HCT116 (cell line): ENCODE measurements at regions not wholly inside any gene's neighbourhood (a gene's known extent, or its start where the extent isn't known, plus 50 kb on each side); places are given as distances from the start of the nearest gene placed in this dataset.

Experiments used
- ATAC-seq: fragments of 200-7000 bp; cut with Tn5 transposase; 2 replicates; pipeline ENCODE4 v1.9.1; 2020; ENCODE audit warnings: mild to moderate bottlenecking, moderate library complexity
- BruUV-seq: library from RNA; stranded (reverse); fragments of 400-500 nt; replicated peaks from 2 replicates; lab custom pipeline; 2021; lab: Mats Ljungman, UMichigan
- CTCF ChIA-PET: fragments of 300-600 bp; sonication (Branson Sonifier 250); formaldehyde crosslinking; loops from one replicate; lab custom pipeline; 2021; ENCODE audit warnings: antibody characterized with exemption; lab: Charles Lee
- POLR2A ChIA-PET: fragments of 300-600, 350-600 bp; sonication (Branson Sonifier 250); formaldehyde crosslinking; loops from one replicate; lab custom pipeline; 2021; ENCODE audit warnings: antibody characterized with exemption; lab: Charles Lee
- RAD21 ChIA-PET, 2 experiments: fragments of 300-600 bp; sonication (Branson Sonifier 250); formaldehyde crosslinking; loops; one replicate each; lab custom pipeline; 2023; ENCODE audit warnings: low total read pairs in 2 of 2; ENCODE audit not compliant: uncharacterized antibody in 2 of 2, unreplicated experiment in 2 of 2, low non-redundant PET in 1 of 2; lab: Charles Lee
- DNase-seq: peaks from one replicate; pipeline ENCODE4 v3.0.0-alpha.2; 2010; ENCODE audit warnings: low read depth, low spot score
- H2AFZ ChIP-seq: fragments of 200-600 bp; shearing (Covaris generic), sonication (generic); 2 replicates; pipeline ENCODE4 v1.6.1; 2017; ENCODE audit warnings: low read depth, mixed run types, mixed read lengths, antibody characterized with exemption, low read length; ENCODE audit not compliant: poor library complexity, severe bottlenecking
- H3K27ac ChIP-seq: 2 replicates; pipeline ENCODE4 v1.5.1; 2012; ENCODE audit warnings: low read depth, low read length
- H3K27me3 ChIP-seq: fragments of 200-600 bp; sonication (generic); 2 replicates; pipeline ENCODE4 v1.6.1; 2016; ENCODE audit warnings: mixed run types, low read length, mixed read lengths; ENCODE audit not compliant: insufficient read depth
- H3K36me3 ChIP-seq, 2 experiments: fragments of 200-500 bp in 1 of 2; fragments of 200-600 bp in 1 of 2; sonication (Bioruptor generic) in 1 of 2; sonication (generic) in 1 of 2; 2 replicates each; pipeline versions ENCODE4 v1.5.1 to v1.6.1; 2014 to 2016; ENCODE audit warnings: low read length in 2 of 2, inconsistent platforms in 1 of 2, mixed read lengths in 1 of 2, mixed run types in 1 of 2; ENCODE audit not compliant: insufficient read depth in 2 of 2, control insufficient read depth in 1 of 2
- H3K4me1 ChIP-seq, 2 experiments: fragments of 200-600 bp in 1 of 2; sonication (generic) in 1 of 2; 2 replicates each; pipeline versions ENCODE4 v1.5.1 to v1.6.1; 2012 to 2017; ENCODE audit warnings: low read length in 2 of 2, inconsistent platforms in 1 of 2, mild to moderate bottlenecking in 1 of 2, mixed read lengths in 1 of 2, mixed run types in 1 of 2, moderate library complexity in 1 of 2; ENCODE audit not compliant: insufficient read depth in 2 of 2, control insufficient read depth in 1 of 2
- H3K4me2 ChIP-seq: fragments of 200-600 bp; sonication (generic); 2 replicates; pipeline ENCODE4 v1.6.1; 2017; ENCODE audit warnings: mixed run types, low read length, mixed read lengths
- H3K4me3 ChIP-seq, 2 experiments: fragments of 200-600 bp in 1 of 2; sonication (generic) in 1 of 2; replicated peaks in 1 of 2; 2 replicates each; pipeline ENCODE4 v1.5.1; 2011 to 2016; ENCODE audit warnings: low read length in 2 of 2, control low read depth in 1 of 2, low read depth in 1 of 2, mild to moderate bottlenecking in 1 of 2, mixed read lengths in 1 of 2, mixed run types in 1 of 2
- H3K79me2 ChIP-seq: fragments of 200-600 bp; sonication (generic); 2 replicates; pipeline ENCODE4 v1.6.1; 2017; ENCODE audit warnings: mild to moderate bottlenecking, mixed run types, low read length, moderate library complexity, mixed read lengths; ENCODE audit not compliant: insufficient read depth
- H3K9ac ChIP-seq: fragments of 200-600 bp; sonication (generic); 2 replicates; pipeline ENCODE4 v1.6.1; 2016; ENCODE audit warnings: low read length, mixed read lengths
- H3K9me2 ChIP-seq: fragments of 200-600 bp; sonication (generic), shearing (Covaris generic); 2 replicates; pipeline ENCODE4 v1.6.1; 2017; ENCODE audit warnings: mixed run types, mild to moderate bottlenecking, moderate library complexity; ENCODE audit not compliant: insufficient read depth
- H3K9me3 ChIP-seq, 2 experiments: fragments of 200-500 bp in 1 of 2; fragments of 200-600 bp in 1 of 2; sonication (Bioruptor generic) in 1 of 2; sonication (generic) in 1 of 2; 2 replicates each; pipeline ENCODE4 v1.6.1; 2014 to 2017; ENCODE audit warnings: low read length in 2 of 2, mixed read lengths in 2 of 2, inconsistent platforms in 1 of 2, low read depth in 1 of 2, mild to moderate bottlenecking in 1 of 2, mixed run types in 1 of 2, moderate library complexity in 1 of 2; ENCODE audit not compliant: control insufficient read depth in 1 of 2, insufficient read depth in 1 of 2
- H4K20me1 ChIP-seq: fragments of 200-600 bp; sonication (generic), shearing (Covaris generic); 2 replicates; pipeline ENCODE4 v1.6.1; 2017; ENCODE audit warnings: mixed run types, mild to moderate bottlenecking, moderate library complexity; ENCODE audit not compliant: insufficient read depth
- CTCF ChIP-seq, 3 experiments: fragments of 200-600 bp in 1 of 3; sonication (generic) in 1 of 3; IDR thresholded peaks in 2 of 3; conservative IDR thresholded peaks in 1 of 3; 2 replicates each; pipeline ENCODE4 v1.5.1; 2012 to 2017; ENCODE audit warnings: low read depth in 2 of 3, low read length in 2 of 3, antibody characterized with exemption in 1 of 3, borderline replicate concordance in 1 of 3, control low read depth in 1 of 3, mild to moderate bottlenecking in 1 of 3, mixed read lengths in 1 of 3, mixed run types in 1 of 3, moderate library complexity in 1 of 3; ENCODE audit not compliant: insufficient read depth in 1 of 3
- EGR1 ChIP-seq: IDR thresholded peaks from 2 replicates; pipeline ENCODE4 v1.6.1; 2012; ENCODE audit warnings: low read depth
- ELF1 ChIP-seq: IDR thresholded peaks from 2 replicates; pipeline ENCODE4 v1.6.1; 2012; ENCODE audit warnings: low read depth, borderline replicate concordance
- EZH2 ChIP-seq: fragments of 200-600 bp; sonication (generic); IDR thresholded peaks from 2 replicates; pipeline ENCODE4 v1.6.1; 2017; ENCODE audit warnings: antibody characterized with exemption, mixed run types
- EZH2phosphoT487 ChIP-seq: fragments of 200-600 bp; IDR thresholded peaks from 2 replicates; pipeline ENCODE4 v1.6.1; 2018; ENCODE audit warnings: antibody characterized with exemption, borderline replicate concordance
- FOSL1 ChIP-seq: IDR thresholded peaks from 2 replicates; pipeline ENCODE4 v1.6.1; 2012; ENCODE audit warnings: low read depth
- POLR2A ChIP-seq: IDR thresholded peaks from 2 replicates; pipeline ENCODE4 v1.7.0; 2011; ENCODE audit warnings: borderline replicate concordance; ENCODE audit not compliant: insufficient read depth, insufficient read length; ENCODE audit errors: extremely low read depth
- RAD21 ChIP-seq: IDR thresholded peaks from 2 replicates; pipeline ENCODE4 v1.6.1; 2012; ENCODE audit warnings: low read depth, mild to moderate bottlenecking
- SP1 ChIP-seq: IDR thresholded peaks from 2 replicates; pipeline ENCODE4 v1.6.1; 2012; ENCODE audit warnings: low read depth
- SRF ChIP-seq: IDR thresholded peaks from 2 replicates; pipeline ENCODE4 v1.6.1; 2012; ENCODE audit warnings: low read depth
- TCF7L2 ChIP-seq: IDR thresholded peaks from 2 replicates; pipeline ENCODE4 v1.7.0; 2011; ENCODE audit warnings: borderline replicate concordance, inconsistent platforms; ENCODE audit not compliant: insufficient read depth, insufficient read length; ENCODE audit errors: extremely low read depth
- ZBTB33 ChIP-seq: IDR thresholded peaks from 2 replicates; pipeline ENCODE4 v1.6.1; 2011; ENCODE audit warnings: mild to moderate bottlenecking, low read length, moderate library complexity; ENCODE audit not compliant: insufficient replicate concordance; ENCODE audit errors: extremely low read depth
- ZFX ChIP-seq: fragments of 450-650 bp; IDR thresholded peaks from 2 replicates; pipeline ENCODE4 v1.6.1; 2017
- ZNF274 ChIP-seq: fragments of 200-500 bp; sonication (Bioruptor generic); IDR thresholded peaks from 2 replicates; pipeline ENCODE4 v1.6.1; 2014; ENCODE audit warnings: mild to moderate bottlenecking, low read depth, low read length, inconsistent platforms
- intact Hi-C: fragments of 100-400 bp; cut with micrococcal nuclease; formaldehyde crosslinking; loops from 2 replicates; pipeline ENCODE4 v1.10.0; 2022

GRCh38 chr1:106705971-106706370 is 350.5 kb upstream of the PRMT6 start:
- H3K9me3 ChIP-seq = peaks cover 0 to 24% of the 10 kb centered on the region in 2 experiments; a peak in 2 of 4 replicates
- TF ChIP-seq EGR1 (no peak), POLR2A (no peak), SRF (no peak), CTCF (IDR thresholded peaks at IDR 0.05 in 2 of 3, conservative IDR thresholded peaks at IDR 0.05 in 1 of 3; ENCODE audit: borderline replicate concordance in 1 of 3, insufficient read depth in 1 of 3, low read depth in 2 of 3, low read length in 2 of 3) (no peak), SP1 (no peak), ZNF274 (no peak), TCF7L2 (no peak), EZH2 (no peak), ELF1 (no peak), FOSL1 (no peak), EZH2phosphoT487 (no peak), RAD21 (no peak), ZFX (no peak), ZBTB33 (no peak)
- TF ChIP-seq, all 23 proteins: peak for 0
- ATAC-seq (no peak), DNase-seq (no peak)
- Histone ChIP-seq H4K20me1 (no peaks in the 10 kb centered on the region), H3K79me2 (no peaks in the 10 kb centered on the region), H3K27ac (no peak overlapping the region), H3K4me2 (no peak overlapping the region), H2AFZ (no peak overlapping the region), H3K36me3 (no peaks in the 10 kb centered on the region), H3K27me3 (no peaks in the 10 kb centered on the region), H3K9me2 (no peaks in the 10 kb centered on the region), H3K9ac (no peak overlapping the region), H3K4me3 (no peak overlapping the region), H3K4me1 (no peaks in the 10 kb centered on the region)
- ChIA-PET POLR2A (no interaction called here), RAD21 (no interaction called here), CTCF (no interaction called here)
- intact Hi-C loops = no loop called here
- BruUV-seq = no TSS peak
